GM10847 (cell line): ENCODE measurements at regions not wholly inside any gene's neighbourhood (a gene's known extent, or its start where the extent isn't known, plus 50 kb on each side); places are given as distances from the start of the nearest gene placed in this dataset.

ENCODE experiments used
- POLR2A ChIP-seq: IDR thresholded peaks from 2 replicates; pipeline ENCODE4 v1.6.1; 2011; ENCODE audit not compliant: insufficient read length; ENCODE audit errors: extremely low read depth

DNA sequence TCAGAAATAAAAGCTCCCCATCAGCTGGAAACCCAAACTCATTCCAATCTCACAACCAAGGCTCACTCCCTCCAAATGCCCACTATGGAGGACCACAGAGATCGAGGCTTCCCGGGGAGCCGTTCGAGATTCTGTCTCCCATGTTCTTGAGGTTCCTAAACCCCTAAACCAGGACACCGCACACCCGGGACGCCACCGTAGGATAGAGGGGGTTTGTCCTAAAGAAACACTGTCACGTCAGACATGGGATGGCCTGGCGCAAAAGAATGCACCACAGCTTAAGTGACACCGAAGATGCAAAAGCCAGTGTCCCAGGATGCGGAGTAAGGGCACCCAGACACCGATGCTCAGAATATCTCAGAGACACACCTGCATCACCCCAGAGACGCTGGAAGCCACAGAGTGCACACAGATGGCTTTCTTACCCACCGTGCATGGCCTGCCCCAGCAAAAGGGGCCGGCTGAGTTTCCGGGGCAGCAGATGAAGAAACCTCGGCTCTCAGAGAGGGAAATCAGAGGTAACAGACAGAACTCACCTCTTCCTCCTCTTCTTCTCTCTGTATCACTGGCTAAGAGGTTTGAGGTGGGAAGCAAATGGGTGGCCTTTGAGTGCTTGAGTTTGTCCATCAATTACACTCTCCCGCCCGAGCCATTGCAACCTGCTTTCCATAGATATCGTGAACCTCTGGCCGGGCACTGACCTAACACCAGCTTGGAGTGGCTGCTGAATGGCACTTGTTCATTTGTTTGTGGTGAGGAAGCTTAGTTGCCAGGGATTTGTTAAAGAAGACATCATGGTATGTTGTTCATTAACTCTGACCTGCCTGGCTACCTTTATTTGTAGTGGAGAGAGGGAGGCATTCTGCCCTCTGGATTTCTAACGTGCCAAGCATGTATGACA is 65.1 kb upstream of the TNRC6C start:
- TF ChIP-seq POLR2A: no peak

DNA sequence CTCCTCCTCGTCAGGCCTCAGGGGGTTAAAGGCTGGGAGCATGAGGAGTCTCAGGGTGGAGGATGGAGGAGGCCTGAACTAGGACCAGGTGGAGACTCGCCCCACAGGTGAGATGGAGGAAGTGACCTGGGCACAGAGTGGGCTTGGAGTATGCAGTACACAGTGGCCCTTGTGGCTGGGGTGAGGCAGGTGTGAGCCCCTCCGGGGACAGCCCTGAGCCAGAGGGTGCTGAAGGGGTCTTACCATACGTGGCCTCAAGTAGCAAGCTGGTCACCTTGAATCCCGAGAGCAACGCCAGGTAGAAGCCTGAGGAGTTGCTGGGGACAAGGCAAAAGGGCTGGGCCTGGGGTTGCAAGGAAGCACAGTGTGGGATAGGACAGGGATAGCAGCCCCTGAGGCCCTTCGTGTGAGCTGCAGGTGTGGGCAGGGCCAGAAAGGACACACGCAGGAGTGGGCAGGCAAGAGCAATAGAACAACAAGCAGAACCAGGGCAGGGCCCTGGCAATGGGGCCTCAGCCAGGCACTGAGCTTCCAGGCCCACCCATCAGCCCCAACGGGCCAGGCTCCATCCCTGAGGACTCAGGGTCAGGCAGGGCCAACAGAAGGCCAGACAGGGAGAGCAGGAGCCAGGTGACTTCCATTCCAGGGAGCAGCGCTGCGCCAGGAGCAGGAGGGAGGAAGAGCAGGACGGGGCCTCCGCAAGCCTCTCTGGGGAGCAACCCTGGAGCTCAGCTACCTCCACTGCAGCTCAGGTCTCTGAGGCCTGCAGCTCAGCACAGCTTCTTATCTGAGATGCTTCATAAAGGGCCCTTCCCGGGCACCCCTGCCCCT is 64.2 kb upstream of the TNRC6C start:
- TF ChIP-seq POLR2A: no peak

DNA sequence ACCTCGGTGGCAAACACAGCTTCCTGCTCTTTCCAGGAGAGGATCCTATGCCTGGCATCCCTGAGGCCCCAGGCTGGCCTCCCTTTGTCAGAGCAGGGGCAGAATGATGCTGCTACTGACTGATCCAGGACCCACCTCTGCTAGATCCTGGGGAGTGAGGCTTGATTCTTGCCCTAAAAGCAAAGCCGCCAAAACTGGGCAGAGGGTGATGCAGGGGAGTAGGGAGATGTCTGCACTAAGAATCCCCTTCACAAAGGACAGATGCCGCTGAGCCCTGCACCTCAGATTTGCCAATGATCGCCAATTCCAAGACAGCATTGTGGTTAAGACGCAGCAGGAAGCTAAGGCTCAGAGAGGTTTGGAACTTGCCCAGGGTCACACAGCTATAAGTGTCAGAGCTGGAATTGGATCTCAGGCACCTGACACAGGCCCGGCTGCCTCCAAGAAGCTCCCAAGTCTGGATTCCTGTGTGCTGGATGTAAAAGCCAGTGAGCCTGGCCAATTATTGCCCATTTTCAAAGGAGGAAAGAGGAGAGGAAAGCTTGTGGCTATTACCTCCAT is 60.7 kb upstream of the TNRC6C start:
- no peak for TF ChIP-seq POLR2A

- TF ChIP-seq POLR2A: no peak
Observed at GRCh38 chr17:77898521-77899434, 59.7 kb upstream of the TNRC6C start.

GRCh38 chr17:77899498-77899897 is 59.0 kb upstream of the TNRC6C start:
- no peak for TF ChIP-seq POLR2A

GRCh38 chr17:77901481-77901880 is 57.0 kb upstream of the TNRC6C start:
- TF ChIP-seq POLR2A: no peak

DNA sequence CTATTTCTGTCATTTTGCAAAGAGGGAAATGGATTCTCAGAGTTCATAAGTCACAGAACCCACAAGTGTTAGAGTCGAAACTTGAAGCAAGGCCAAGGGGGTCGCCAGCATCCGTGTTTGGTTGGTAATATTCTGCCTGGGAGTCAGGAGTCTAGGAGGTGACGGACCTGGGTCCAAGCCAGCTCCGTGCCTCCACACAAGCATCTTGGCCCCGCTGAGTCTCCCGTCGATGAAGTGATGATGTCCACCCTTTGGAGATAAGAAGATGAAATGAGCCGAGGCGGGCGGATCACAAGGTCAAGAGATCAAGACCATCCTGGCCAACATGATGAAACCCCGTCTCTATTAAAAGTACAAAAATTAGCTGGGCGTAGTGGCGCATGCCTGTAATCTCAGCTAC is 53.2 kb upstream of the TNRC6C start:
- no peak for TF ChIP-seq POLR2A

DNA sequence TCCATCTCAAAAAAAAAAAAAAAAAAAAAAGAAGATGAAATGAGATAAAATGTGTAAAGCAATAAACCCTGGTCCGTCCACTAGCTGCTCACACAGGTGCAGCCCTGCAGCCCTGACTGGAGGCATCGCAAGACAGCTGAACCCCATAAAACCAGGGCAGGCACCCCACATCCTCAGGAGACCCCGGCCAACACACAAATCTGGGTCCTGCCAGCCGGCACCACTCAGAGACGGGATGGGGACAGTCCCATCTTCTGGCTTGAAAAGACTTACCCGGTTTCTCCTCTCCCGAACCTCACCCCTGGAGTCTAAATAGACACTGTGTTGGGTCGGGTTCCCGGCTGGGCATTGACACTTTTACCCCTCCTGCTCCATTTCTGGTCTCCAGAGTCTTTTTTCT is 52.7 kb upstream of the TNRC6C start:
- TF ChIP-seq POLR2A: no peak

GRCh38 chr17:77906377-77906871 is 52.1 kb upstream of the TNRC6C start:
- no peak for TF ChIP-seq POLR2A

DNA sequence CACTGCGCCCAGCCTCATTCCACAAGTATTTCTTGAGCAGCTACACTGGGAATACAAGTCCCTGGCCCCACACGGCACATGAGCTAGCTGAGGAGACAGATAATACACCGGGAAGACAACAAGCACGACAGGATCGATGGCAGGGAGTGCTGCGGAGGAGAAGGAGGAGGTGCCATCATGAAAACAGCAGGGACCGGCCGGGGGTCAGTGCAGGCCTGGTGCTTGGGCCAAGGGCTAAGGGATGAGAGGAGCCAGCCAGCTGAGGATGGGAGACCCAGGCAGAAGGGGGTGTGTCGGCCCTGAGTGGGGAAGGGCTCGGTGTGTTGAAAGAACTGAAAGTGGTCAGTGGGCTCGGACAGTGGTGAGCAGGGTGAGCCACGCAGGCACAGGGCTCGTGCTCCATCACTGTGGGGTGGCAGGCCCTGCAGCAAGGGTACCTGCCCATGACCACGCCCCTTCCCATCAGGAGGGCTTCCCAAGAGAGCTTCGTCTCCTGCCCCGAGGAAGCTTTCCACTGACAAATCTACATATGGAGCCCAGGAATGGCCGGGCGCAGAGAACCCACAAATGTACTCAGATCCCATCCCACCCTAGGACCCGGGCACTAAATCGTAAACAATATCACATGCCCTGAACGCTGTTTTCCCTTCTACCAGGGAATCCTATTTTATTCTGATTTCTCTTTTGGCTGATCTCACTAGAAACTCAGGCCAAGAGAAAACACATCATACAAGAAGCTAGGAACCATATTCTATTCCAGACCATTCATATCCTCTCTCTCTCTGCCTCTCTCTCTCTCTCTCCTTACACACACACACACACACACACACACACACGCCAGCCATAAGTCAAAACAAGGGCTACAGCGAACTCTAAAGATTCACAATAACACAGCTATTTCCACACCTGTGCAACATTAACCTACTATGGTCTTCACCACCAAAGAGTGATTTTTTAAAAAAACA is 50.7 kb upstream of the TNRC6C start:
- TF ChIP-seq POLR2A: no peak

GRCh38 chr17:77908501-77908900 is 50.0 kb upstream of the TNRC6C start:
- no peak for TF ChIP-seq POLR2A
